ENCODE measurements at regions not wholly inside any gene's neighbourhood (a gene's known extent, or its start where the extent isn't known, plus 50 kb on each side); places are given as distances from the start of the nearest gene placed in this dataset.

DNA sequence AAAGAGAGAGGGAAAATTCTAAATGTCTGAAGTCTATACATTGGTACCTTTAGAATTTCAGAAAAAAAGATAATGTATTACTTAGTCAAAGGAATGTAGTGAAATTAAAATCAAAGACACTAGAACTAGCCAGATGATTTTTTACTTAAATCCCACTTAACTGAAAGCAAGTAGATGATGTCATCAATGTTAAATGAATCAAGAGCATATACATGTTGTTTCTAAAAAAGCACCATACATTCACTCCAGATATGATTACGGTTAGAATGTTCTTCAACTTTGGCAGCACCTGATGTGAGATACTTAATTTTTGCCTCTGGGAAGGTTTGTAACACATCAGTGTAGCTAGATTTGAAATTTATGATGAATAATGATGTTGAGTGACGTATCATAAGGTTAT, 576.7 kb upstream of the CNTNAP2 start:
- Histone ChIP-seq H4K20me1 (ENCODE audit: insufficient read depth) (no peaks in the 10 kb centered on the region), H3K4me3 (replicated peaks in 1 of 2; ENCODE audit: low read depth in 1 of 2, low read length in 2 of 2) (no peak overlapping the region), H3K4me2 (ENCODE audit: low read length) (no peak overlapping the region), H3K9me3 (ENCODE audit: control insufficient read depth in 1 of 2, insufficient read depth in 1 of 2, low read depth in 1 of 2, low read length in 2 of 2) (peaks cover 4 to 15% of the 10 kb centered on the region in 2 experiments; a peak in 2 of 4 replicates), H3K27ac (ENCODE audit: low read depth, low read length) (no peak overlapping the region), H3K79me2 (ENCODE audit: insufficient read depth, low read length) (no peaks in the 10 kb centered on the region), H3K9me2 (ENCODE audit: insufficient read depth) (no peaks in the 10 kb centered on the region), H3K4me1 (ENCODE audit: control insufficient read depth in 1 of 2, insufficient read depth in 2 of 2, low read length in 2 of 2) (no peaks in the 10 kb centered on the region), H3K36me3 (ENCODE audit: control insufficient read depth in 1 of 2, insufficient read depth in 2 of 2, low read length in 2 of 2) (no peaks in the 10 kb centered on the region), H3K9ac (ENCODE audit: low read length) (no peak overlapping the region), H2AFZ (ENCODE audit: low read depth, low read length, poor library complexity, severe bottlenecking) (no peak overlapping the region), H3K27me3 (ENCODE audit: insufficient read depth, low read length) (no peaks in the 10 kb centered on the region)
- POLR2A ChIA-PET: no interaction called here
- RAD21 ChIA-PET (ENCODE audit: low non-redundant PET in 1 of 2, low total read pairs in 2 of 2, uncharacterized antibody in 2 of 2, unreplicated experiment in 2 of 2): no interaction called here
- intact Hi-C loops (cut with micrococcal nuclease): no loop called here
- no peak for ATAC-seq
- no peak for DNase-seq (ENCODE audit: low read depth, low spot score)
- CTCF ChIA-PET: no interaction called here
- no TSS peak for BruUV-seq (replicated peaks)
- TF ChIP-seq EGR1 (IDR thresholded peaks at IDR 0.05; ENCODE audit: low read depth) (no peak), TCF7L2 (IDR thresholded peaks at IDR 0.05; ENCODE audit: borderline replicate concordance, extremely low read depth, insufficient read depth, insufficient read length) (no peak), SP1 (IDR thresholded peaks at IDR 0.05; ENCODE audit: low read depth) (no peak), CEBPB (IDR thresholded peaks at IDR 0.05; ENCODE audit: low read depth) (no peak), ELF1 (IDR thresholded peaks at IDR 0.05; ENCODE audit: borderline replicate concordance, low read depth) (no peak), CBX3 (IDR thresholded peaks at IDR 0.05; ENCODE audit: low read depth) (no peak)
- TF ChIP-seq, protein P1, sequence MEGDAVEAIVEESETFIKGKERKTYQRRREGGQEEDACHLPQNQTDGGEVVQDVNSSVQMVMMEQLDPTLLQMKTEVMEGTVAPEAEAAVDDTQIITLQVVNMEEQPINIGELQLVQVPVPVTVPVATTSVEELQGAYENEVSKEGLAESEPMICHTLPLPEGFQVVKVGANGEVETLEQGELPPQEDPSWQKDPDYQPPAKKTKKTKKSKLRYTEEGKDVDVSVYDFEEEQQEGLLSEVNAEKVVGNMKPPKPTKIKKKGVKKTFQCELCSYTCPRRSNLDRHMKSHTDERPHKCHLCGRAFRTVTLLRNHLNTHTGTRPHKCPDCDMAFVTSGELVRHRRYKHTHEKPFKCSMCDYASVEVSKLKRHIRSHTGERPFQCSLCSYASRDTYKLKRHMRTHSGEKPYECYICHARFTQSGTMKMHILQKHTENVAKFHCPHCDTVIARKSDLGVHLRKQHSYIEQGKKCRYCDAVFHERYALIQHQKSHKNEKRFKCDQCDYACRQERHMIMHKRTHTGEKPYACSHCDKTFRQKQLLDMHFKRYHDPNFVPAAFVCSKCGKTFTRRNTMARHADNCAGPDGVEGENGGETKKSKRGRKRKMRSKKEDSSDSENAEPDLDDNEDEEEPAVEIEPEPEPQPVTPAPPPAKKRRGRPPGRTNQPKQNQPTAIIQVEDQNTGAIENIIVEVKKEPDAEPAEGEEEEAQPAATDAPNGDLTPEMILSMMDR (IDR thresholded peaks at IDR 0.05 in 2 of 3, conservative IDR thresholded peaks at IDR 0.05 in 1 of 3; ENCODE audit: borderline replicate concordance in 1 of 3, insufficient read depth in 1 of 3, low read depth in 2 of 3, low read length in 2 of 3): no peak

DNA sequence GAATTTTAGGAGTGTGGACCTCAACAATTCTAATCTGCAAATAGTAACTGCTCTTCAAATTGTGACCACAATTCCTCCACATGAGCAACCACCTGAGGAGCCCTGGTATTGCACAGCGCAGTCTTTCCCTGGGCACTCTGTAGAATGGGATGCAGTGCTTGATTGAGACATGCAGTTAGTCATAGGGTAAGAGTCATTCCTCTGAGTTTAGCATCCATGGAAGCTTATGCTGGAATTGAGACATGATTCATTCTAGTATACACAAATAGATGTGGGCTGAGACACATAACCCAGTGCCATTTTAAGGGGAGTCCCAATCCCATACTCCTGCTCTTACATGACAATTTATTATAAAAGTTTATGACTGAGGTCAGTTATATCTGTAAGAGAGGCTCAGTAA, 582.3 kb upstream of the CNTNAP2 start:
- H3K9me3 ChIP-seq (ENCODE audit: control insufficient read depth in 1 of 2, insufficient read depth in 1 of 2, low read depth in 1 of 2, low read length in 2 of 2): peaks cover 3 to 16% of the 10 kb centered on the region in 2 experiments; a peak in 3 of 4 replicates
- no peaks in the 10 kb centered on the region for H3K79me2 ChIP-seq (ENCODE audit: insufficient read depth, low read length)
- DNase-seq (ENCODE audit: low read depth, low spot score) (no peak), ATAC-seq (no peak)
- no peak overlapping the region for H3K9ac ChIP-seq (ENCODE audit: low read length)
- TF ChIP-seq EGR1 (IDR thresholded peaks at IDR 0.05; ENCODE audit: low read depth) (no peak), JUND (IDR thresholded peaks at IDR 0.05) (no peak), SRF (IDR thresholded peaks at IDR 0.05; ENCODE audit: low read depth) (no peak), ELF1 (IDR thresholded peaks at IDR 0.05; ENCODE audit: borderline replicate concordance, low read depth) (no peak), YY1 (IDR thresholded peaks at IDR 0.05; ENCODE audit: extremely low read depth, insufficient replicate concordance, low read depth, low read length) (no peak), EZH2 (IDR thresholded peaks at IDR 0.05) (no peak), TCF7L2 (IDR thresholded peaks at IDR 0.05; ENCODE audit: borderline replicate concordance, extremely low read depth, insufficient read depth, insufficient read length) (no peak), RAD21 (IDR thresholded peaks at IDR 0.05; ENCODE audit: low read depth) (no peak), SP1 (IDR thresholded peaks at IDR 0.05; ENCODE audit: low read depth) (no peak), CBX3 (IDR thresholded peaks at IDR 0.05; ENCODE audit: low read depth) (no peak), ZFX (IDR thresholded peaks at IDR 0.05) (no peak)
- TF ChIP-seq, protein P1 (IDR thresholded peaks at IDR 0.05 in 2 of 3, conservative IDR thresholded peaks at IDR 0.05 in 1 of 3; ENCODE audit: borderline replicate concordance in 1 of 3, insufficient read depth in 1 of 3, low read depth in 2 of 3, low read length in 2 of 3): no peak
- no peaks in the 10 kb centered on the region; the same call in 1 of the 2 replicates for H4K20me1 ChIP-seq (ENCODE audit: insufficient read depth)
- intact Hi-C loops (cut with micrococcal nuclease): no loop called here
- no peak overlapping the region for H3K4me2 ChIP-seq (ENCODE audit: low read length)
- ChIA-PET CTCF (no interaction called here), POLR2A (no interaction called here), RAD21 (ENCODE audit: low non-redundant PET in 1 of 2, low total read pairs in 2 of 2, uncharacterized antibody in 2 of 2, unreplicated experiment in 2 of 2) (no interaction called here)
- H3K27me3 ChIP-seq (ENCODE audit: insufficient read depth, low read length): no peaks in the 10 kb centered on the region
- H3K4me1 ChIP-seq (ENCODE audit: control insufficient read depth in 1 of 2, insufficient read depth in 2 of 2, low read length in 2 of 2): no peaks in the 10 kb centered on the region
- no peaks in the 10 kb centered on the region for H3K36me3 ChIP-seq (ENCODE audit: control insufficient read depth in 1 of 2, insufficient read depth in 2 of 2, low read length in 2 of 2)
- H2AFZ ChIP-seq (ENCODE audit: low read depth, low read length, poor library complexity, severe bottlenecking): no peak overlapping the region
- no peaks in the 10 kb centered on the region for H3K9me2 ChIP-seq (ENCODE audit: insufficient read depth)
- no peak overlapping the region for H3K27ac ChIP-seq (ENCODE audit: low read depth, low read length)
- BruUV-seq (replicated peaks): no TSS peak
- no peak overlapping the region for H3K4me3 ChIP-seq (replicated peaks in 1 of 2; ENCODE audit: low read depth in 1 of 2, low read length in 2 of 2)

All from HCT116 (cell line).